ENCODE measurements at regions not wholly inside any gene's neighbourhood (a gene's known extent, or its start where the extent isn't known, plus 50 kb on each side); places are given as distances from the start of the nearest gene placed in this dataset.
"Not testable (repeated sequence)": the region's sequence is repeated elsewhere in the genome, so short reads cannot be mapped to it uniquely, and the experiment has no call there.

GRCh38 chr2:84168552-84168951 lies 290.5 kb downstream of the SUCLG1 start:
- not testable (repeated sequence) for TF ChIP-seq GTF2F1 (IDR thresholded peaks at IDR 0.05; ENCODE audit: low read depth, low read length); JUN (IDR thresholded peaks at IDR 0.05; ENCODE audit: borderline replicate concordance, low read depth, low read length); JUN (CRISPR knock-in tag; IDR thresholded peaks at IDR 0.05; ENCODE audit: borderline replicate concordance); ZNF444 (CRISPR knock-in tag; IDR thresholded peaks at IDR 0.05); ZNF133 (CRISPR knock-in tag; IDR thresholded peaks at IDR 0.05)
- TF ChIP-seq, protein P1, sequence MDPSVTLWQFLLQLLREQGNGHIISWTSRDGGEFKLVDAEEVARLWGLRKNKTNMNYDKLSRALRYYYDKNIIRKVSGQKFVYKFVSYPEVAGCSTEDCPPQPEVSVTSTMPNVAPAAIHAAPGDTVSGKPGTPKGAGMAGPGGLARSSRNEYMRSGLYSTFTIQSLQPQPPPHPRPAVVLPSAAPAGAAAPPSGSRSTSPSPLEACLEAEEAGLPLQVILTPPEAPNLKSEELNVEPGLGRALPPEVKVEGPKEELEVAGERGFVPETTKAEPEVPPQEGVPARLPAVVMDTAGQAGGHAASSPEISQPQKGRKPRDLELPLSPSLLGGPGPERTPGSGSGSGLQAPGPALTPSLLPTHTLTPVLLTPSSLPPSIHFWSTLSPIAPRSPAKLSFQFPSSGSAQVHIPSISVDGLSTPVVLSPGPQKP (CRISPR knock-in tag; IDR thresholded peaks at IDR 0.05): not testable (repeated sequence)
